GM18517 (cell line): ENCODE measurements at regions not wholly inside any gene's neighbourhood (a gene's known extent, or its start where the extent isn't known, plus 50 kb on each side); places are given as distances from the start of the nearest gene placed in this dataset.
"Not testable (repeated sequence)": the region's sequence is repeated elsewhere in the genome, so short reads cannot be mapped to it uniquely, and the experiment has no call there.

Experiments used
- ATAC-seq: cut with Tn5 transposase; IDR thresholded peaks from one replicate; pipeline ENCODE4 v1.9.1; 2021; ENCODE audit warnings: mild to moderate bottlenecking, moderate library complexity; ENCODE audit not compliant: unreplicated experiment

DNA sequence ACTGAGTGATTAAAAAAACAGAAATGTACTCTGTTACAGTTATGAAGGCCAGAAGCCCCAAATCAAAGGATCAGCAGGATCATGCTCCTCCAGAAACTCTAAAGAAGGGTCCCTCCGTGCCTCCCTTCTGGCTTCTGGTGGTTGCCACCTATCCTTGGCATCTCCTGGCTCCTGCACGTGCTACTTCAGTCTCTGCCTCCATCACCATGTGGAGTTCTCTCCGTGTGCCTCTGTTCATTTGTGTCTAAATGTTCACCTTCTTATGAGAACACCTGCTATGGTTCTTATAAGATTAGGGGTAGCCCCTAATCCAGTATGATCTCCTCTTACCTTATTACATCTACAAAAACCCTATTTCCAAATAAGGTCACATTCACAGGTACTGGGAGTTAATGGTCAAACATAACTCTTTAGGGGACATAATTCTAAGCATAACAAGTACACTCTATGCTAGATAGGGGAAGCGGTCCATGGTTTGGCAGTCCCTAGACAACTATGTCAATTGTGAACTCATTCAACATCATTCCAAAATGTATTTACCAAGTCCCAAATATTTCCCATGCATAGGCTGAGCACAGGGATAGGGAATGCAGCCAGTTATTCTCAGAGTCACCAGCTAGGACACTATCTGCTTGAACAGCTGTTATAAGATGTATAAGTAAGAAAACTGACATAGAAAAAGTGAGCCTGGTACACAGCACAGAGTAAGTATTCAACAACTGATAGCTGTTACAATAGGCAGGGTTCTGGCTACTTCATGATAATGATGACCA lies 295.5 kb upstream of the BOD1L1 start:
- ATAC-seq: no peak

DNA sequence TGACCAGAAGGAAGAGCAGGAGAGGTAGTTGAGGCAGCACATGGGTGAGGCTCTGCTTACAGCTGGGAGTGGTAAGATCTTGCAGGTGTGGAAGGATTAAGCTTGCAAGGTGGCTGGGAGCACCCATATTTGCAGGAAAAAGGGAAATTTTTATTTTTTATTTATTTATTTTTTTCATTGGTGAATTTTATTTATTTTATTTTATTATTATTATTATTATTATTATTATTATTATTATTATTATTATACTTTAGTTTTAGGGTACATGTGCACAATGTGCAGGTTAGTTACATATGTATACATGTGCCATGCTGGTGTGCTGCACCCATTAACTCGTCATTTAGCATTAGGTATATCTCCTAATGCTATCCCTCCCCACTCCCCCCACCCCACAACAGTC lies 297.4 kb upstream of the BOD1L1 start:
- not testable (repeated sequence) for ATAC-seq

DNA sequence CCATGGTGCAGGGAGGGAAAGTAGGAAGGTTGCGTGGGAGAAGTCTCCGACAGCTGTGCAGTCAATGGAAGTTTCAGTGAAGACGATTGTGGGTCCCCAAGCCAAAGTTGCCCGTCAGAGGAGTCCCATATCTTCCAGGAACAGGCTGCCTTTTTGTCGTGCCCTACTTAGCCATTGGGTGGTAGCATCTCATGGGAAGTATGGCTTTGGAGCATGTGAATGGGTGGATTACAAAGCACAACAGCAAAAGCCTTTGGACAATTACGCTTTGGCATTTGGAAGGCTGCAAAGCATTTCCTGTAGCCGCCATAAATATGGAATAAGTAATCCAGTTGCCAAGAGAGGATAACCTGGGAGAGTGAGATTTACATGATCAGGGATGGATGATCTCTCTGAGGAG lies 300.7 kb upstream of the BOD1L1 start:
- no peak for ATAC-seq

DNA sequence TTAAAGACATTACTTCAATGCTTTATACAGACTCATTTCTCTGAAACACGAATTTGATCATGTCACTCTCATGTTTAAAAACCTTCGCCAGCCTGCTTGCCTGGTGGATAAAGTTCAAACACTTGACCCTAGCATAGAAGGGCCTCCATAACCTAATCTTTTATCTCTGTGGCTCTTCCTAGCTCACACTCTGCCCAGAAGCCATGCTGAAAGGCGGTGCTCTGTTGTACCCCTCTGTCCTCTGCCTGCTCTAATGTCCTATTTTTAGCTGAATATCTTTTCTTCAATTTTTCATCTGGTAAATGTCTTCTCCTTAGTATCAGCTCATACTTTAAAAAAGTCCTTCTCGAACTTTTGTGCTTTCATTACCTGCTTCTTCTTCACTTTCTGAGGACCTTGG lies 302.6 kb upstream of the BOD1L1 start:
- ATAC-seq: no peak

DNA sequence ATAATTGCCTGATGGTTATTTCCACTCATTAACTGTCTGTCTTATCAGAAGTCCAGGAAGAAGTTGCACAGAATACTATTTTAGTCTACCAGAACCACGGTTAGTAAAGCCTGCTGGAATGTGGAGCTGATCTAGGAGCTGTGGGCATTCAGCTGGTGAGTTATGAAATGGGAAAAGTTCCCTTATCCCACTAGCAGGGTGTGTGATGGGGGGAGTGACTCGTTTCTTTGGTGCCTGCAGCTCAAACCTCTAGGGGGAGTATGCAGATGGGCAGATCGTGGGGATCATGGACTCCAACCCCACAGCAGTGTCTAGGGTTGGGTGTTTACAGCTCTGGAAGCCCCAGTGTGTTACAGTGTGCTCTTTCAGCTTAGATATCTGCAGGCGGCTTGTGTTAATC lies 305.7 kb upstream of the BOD1L1 start:
- ATAC-seq: no peak

DNA sequence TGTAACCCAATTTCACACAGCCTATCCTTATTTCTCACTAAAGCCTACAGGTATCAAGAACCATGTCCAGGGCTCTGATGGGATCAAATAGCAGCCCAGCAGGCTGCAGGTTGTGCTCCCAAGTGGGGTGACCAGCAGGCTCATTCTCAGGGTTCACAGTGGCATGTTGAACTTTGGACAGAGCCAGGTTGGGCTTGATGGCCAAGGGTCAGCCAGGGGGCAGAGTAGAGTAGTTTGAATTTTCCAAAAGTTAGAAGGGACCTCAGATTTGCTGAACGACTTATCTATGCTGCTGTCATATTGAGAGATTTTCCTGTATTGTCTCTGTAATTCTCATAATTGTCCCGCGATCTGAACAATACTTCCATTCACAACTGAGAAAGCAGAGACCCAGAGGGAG lies 310.8 kb upstream of the BOD1L1 start:
- no peak for ATAC-seq

DNA sequence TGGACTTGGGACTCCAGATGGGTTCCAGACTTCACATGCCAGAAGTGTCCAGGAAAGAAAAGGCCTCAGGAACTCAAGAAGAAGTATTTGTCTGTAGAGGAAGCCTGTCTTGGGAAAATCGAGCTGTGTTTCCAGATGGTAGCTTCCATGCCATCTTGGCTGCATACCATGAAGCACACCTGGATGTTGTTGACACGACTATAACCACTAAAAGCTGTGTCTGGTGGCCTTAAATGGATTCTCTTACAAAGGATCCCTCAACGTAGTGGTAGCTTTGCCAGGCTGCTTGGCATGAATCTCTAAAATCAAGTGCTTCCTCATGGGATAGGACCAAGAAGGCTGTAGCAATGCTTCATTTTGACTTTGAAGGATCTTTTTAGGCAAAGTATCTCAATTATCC lies 313.4 kb upstream of the BOD1L1 start:
- no peak for ATAC-seq

DNA sequence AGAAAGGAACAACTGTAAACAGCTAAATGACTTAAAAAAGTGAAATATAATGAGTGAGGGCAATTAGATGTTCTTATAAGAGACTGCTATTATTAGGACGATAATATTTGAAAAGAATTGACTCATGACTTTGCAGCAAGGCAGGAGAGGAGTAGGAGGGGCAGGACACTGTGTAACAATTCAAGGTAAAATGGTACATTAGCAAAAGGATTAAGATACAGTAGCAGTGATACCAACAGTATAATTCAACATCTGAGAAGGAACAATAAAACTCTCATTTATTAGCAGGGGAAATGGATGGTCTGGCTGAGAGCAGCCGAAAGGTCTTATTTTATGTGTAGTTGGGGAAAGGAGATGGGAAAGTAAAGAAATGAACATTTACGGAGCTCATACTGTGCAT lies 315.5 kb upstream of the BOD1L1 start:
- no peak for ATAC-seq

DNA sequence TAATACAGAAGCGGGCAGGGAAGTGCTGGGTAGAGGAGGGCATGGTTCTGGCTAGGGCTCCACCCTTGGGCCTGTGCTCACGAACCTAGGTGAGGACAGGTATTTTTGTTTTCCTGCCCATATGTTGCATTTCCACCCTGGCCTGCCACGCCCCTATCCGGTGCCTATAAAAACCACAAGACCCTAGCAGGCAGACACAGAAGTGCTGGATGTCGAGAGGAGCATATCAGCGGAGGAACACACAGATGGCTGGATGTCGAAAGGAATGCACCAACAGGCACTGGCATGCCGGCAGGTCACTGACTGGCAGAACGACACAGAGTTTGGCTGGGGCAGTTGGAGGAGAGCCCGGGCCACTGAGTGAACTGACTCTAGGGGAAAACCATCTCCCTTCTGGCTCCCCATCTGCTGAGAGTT lies 316.6 kb upstream of the BOD1L1 start:
- no peak for ATAC-seq

DNA sequence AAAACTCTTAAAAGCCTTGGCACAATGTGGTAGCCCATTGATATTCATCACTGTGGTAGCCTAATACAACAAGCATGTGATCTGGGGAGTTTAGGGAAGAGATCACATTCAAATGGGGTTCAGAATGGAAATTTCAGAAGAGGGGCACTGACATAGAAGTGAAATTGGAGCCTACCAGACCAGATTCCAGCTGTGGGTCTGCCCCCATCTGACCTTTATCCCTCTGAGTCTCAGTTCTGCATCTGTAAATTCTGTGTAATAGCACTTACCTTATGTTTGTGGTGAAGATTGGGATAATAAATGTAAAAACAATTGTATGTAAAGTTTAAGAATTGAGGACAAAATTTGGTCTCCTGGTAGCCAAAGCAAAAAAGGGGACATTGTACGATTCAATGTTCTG lies 320.4 kb upstream of the BOD1L1 start:
- ATAC-seq: no peak

DNA sequence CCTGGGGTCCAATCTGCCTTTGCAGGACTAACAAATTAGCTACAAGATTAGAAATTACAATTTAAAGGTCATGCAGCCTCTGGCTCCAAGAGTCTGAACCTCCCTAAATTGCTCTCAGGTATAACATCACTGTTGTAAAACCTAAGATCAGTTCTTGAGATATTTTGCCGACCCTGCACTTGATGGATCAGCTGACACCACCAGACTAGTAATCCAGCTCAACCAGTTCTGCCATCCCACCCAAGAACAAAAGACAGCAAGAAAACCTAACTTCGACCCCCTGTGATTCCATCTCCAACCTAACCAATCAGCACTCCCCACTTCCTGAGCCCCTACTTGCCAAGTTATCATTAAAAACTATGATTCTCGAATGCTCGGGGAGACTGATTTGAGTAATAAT lies 323.0 kb upstream of the BOD1L1 start:
- ATAC-seq: no peak

DNA sequence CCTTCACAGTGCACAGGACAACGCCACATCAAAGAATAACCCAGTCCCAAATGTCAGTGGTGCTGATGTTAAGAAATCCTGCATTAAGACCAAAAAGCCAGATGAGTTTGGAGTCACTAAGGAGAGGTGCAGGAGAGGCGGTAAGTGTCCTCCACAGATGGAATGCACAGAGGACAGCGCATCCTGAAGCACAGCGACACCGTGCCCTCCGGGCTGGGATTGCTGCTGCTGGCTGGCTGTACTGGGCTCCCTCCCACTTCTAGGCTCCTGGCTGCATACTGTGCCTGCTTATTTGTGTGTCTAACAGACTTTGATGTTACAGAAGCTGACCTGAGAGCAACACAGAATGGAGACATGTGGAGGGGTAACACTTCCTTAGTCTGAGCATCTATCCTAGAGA lies 325.6 kb upstream of the BOD1L1 start:
- no peak for ATAC-seq

DNA sequence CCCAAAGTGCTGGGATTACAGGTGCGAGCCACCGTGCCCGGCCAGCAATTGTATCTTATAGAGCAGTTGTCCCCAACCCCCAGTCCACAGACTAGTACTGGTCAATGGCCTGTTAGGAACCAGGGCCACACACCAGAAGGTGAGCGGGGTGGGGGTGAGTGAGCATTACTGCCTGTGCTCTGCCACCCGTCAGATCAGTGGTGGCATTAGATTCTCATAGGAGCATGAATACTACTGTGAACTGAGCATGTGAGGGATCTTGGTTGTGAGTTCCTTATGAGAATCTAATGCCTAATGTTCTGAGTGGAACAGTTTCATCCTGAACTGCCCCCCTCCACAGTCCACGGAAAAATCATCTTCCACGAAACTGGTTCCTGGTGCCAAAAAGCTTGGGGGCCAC lies 328.0 kb upstream of the BOD1L1 start:
- ATAC-seq: no peak

DNA sequence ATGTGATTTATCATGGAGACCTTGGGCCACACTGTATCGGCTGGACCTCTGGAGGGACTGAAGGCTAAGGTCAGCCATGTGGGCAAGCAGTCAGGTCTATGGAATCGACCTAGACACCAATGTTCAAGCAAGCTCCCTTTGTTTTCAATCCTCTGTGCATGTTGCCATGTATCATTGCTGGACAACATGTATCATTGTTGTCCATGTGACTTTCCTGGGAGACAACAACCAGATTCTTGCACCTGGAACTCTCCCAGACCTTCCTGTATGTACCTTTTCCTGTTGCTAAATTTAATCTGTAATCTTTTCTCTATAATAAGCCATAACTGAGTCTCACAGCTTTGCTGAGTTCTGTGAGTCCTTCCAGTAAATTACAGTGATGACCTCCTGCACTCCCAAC lies 329.4 kb upstream of the BOD1L1 start:
- ATAC-seq: no peak

DNA sequence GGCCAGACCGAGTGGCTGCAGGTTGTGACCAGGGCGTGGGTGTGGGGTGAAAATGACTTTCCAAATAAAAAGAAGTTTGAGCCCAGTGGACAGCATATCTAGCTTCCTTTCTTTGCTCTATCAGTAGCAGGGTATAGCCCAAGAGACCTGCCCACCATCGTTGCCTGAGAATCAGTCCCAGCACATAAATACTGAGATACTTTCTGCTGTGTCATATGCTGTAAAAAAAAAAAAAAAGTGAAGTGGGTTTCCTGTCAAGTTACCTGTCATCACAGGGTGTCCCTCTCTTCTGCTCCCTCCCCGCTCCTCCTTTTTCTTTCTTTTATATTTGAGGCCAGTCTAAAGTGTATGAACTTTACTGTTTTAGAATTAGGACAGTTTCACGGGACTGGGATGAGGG lies 330.3 kb upstream of the BOD1L1 start:
- no peak for ATAC-seq

DNA sequence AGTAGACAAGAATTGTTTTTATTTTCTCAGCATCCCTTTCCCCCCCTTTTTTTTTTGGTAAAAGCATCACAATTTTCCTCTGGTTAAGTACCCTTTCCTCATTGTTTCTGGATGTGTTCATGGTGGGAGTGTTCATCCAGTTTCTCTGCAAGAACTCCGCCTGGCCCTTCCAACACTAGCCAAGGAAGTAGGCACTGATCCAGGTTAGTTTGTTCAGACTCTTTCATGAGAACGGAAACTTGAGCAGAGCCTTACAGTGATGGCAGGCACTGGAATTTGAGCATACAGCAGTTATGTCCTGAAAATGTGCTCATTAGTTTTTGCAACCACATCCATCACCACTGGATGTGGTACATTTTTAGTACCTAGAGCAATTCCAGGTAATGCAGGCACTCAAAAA lies 336.1 kb upstream of the BOD1L1 start:
- ATAC-seq: no peak

DNA sequence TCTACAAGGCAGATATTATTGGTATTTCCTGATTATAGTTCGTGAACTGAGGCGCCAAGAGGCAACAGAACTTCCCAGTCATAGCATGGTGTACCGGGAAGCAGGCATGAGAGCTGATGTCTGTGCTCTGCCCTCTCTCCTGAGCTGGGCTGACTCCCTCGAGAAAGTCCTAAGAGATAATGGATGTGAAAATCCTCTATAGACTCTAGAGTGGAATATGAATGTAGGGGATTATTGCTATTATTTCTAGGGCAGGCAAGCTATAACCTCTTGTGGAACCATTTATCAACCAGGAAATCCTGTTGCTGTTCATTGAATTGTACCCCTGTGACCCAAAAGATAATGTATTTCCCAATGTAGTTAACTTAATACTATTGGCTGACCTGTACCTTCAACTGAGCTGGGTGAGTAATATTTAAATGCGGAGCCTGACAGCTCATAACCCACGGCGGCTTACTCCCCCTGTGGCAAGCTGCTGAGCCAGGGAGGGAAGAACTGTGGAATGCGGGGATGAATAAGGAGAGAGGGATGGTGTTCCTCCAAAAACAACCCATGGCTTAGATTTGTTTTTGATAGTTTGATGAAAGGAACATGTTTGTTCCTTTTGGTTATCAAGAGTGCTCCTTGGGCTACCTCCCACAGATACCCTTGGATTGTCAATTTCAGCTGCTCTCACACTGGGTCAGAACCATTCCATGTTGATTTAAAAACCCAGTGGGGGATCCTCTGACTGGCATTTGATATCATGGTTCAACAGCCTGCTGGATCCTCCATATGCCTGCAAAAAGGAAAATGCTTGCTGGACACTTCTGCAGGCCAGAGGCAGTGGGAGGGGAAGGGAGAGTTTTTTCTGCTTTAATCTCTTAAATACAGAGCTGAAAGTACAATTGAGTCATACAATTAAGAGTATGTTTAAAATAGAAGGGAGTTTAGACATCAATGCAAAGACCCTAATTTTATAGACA lies 339.0 kb upstream of the BOD1L1 start:
- ATAC-seq: no peak

DNA sequence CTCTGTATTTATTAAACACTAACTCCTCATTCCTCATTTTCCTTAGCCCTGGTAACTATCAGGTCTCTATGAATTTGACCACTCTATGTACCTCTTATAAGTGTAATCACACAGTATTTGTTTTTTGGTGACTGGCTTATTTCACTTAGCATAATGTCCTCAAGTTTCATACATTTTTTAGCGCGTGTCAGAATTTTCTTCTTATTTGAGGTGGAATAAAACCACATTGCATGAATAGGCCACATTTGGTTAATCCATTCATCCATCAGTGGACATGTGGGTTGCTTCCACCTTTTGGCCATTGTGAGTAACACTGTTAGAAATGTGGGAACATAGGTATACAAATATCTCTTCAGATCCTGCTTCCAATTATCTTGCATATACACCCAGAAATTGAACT lies 341.2 kb upstream of the BOD1L1 start:
- no peak for ATAC-seq

DNA sequence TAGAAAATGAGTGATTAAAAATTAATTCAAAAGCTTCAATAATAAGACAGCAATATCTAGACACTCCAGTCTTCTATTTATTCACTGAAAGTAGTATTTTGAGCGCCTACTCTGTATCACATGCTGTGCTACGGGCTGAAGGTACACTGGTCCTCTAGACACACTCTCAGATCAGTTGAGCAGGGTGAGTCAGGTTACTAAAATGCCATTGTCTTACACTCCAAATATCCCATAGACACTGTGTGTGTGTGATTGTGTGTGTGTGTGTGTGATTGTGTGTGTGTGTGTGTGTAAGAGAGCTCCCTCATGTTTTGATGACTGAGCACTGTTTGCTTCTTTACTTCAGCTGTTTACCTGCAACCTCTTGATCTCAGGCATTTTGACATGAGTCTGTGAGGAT lies 342.8 kb upstream of the BOD1L1 start:
- ATAC-seq: no peak

DNA sequence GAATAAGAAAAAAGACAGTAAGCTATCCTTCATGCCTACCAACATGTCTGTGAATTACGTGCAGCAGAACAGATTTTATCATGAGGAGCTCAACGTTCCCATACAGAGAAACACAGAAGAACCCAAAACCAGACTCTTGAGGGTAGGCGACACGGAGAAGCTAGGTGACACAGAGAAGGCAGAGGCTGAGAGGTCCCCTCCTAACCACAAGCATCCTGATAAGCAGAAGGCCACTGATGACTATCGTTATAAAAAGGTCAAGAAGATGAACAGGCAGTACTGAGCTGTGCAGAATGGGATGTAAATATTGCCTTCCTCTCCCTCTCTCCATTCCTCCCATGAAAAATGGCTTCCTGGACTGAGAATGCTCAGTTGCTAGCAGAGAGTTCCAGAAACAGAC lies 350.2 kb upstream of the BOD1L1 start:
- ATAC-seq: no peak

DNA sequence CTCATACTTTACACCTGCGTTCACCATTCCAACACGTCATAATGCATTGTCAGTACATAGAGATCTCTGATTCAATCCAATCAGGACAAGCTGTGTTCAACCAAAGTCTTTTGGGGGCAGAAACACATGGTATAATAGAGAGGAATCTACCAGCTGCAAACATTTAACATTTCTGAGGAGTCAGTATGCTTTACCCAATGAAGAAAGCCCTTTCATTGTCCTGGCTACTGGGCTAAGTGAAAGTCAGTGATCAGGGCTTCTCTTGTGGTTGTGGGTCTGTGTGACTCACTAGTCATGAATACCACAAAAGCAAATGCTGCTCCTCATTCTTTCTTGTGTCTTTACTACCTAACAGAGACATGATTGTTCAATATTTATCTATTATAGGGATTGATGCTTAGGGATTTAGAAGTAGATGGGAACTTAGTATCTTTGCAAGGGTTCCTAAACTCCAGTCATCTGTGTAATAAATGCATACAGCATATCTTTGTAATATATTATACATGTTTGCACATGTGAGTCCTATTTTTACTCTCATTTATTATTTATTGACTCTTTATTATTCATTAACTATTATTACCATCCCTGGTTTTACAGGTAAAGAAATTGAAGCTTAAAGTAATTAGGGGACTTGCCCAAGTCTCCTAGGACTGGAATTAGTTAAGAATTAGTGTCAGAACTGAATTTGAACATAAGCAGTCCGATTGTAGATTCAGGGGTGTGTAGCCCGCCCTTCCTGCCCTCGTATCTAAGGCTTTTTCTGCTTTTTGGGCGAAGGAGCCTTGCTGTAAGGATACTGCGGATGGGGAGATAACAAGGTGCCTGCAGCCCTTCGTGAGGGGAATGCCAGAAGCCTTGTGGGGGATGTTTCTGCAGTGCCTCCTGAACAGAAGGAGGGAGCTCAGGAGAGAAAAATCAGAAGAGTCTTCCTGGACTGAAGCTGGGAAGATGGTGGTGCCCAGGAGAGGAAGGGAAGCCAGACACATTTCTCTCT lies 353.1 kb upstream of the BOD1L1 start:
- no peak for ATAC-seq
